Activated naive CD8-positive, alpha-beta T cell (primary cell): ENCODE measurements at regions not wholly inside any gene's neighbourhood (a gene's known extent, or its start where the extent isn't known, plus 50 kb on each side); places are given as distances from the start of the nearest gene placed in this dataset.

ENCODE experiments used
- H3K27ac Mint-ChIP-seq: one replicate; pipeline ENCODE4 v1.8.0; 2021; ENCODE audit warnings: mixed read lengths
- H3K27me3 Mint-ChIP-seq: one replicate; pipeline ENCODE4 v1.8.0; 2021; ENCODE audit warnings: mixed read lengths
- H3K36me3 Mint-ChIP-seq: one replicate; pipeline ENCODE4 v1.8.0; 2021; ENCODE audit warnings: mixed read lengths
- H3K4me1 Mint-ChIP-seq: one replicate; pipeline ENCODE4 v1.8.0; 2021; ENCODE audit warnings: low read depth, mixed read lengths
- H3K4me3 Mint-ChIP-seq: one replicate; pipeline ENCODE4 v1.8.0; 2021; ENCODE audit warnings: mild to moderate bottlenecking, mixed read lengths
- H3K9me3 Mint-ChIP-seq: one replicate; pipeline ENCODE4 v1.8.0; 2021; ENCODE audit warnings: low read depth, mixed read lengths

GRCh38 chr15:60191821-60192220, 187.7 kb downstream of the FOXB1 start:
- peaks cover 13% of the 10 kb centered on the region for H3K27me3 Mint-ChIP-seq
- no peak overlapping the region for H3K4me3 Mint-ChIP-seq
- H3K36me3 Mint-ChIP-seq = no peaks in the 10 kb centered on the region
- no peak overlapping the region for H3K27ac Mint-ChIP-seq
- no peaks in the 10 kb centered on the region for H3K4me1 Mint-ChIP-seq
- H3K9me3 Mint-ChIP-seq = no peaks in the 10 kb centered on the region

GRCh38 chr15:60195611-60196010, 191.5 kb downstream of the FOXB1 start:
- no peaks in the 10 kb centered on the region for H3K9me3 Mint-ChIP-seq
- H3K4me3 Mint-ChIP-seq = no peak overlapping the region
- no peak overlapping the region for H3K27ac Mint-ChIP-seq
- no peaks in the 10 kb centered on the region for H3K36me3 Mint-ChIP-seq
- H3K27me3 Mint-ChIP-seq = peaks cover 25% of the 10 kb centered on the region
- no peaks in the 10 kb centered on the region for H3K4me1 Mint-ChIP-seq

- H3K27me3 Mint-ChIP-seq = peaks cover 27% of the 10 kb centered on the region
- no peaks in the 10 kb centered on the region for H3K4me1 Mint-ChIP-seq
- no peak overlapping the region for H3K27ac Mint-ChIP-seq
- H3K36me3 Mint-ChIP-seq = no peaks in the 10 kb centered on the region
- H3K4me3 Mint-ChIP-seq = no peak overlapping the region
- no peaks in the 10 kb centered on the region for H3K9me3 Mint-ChIP-seq
Measured at GRCh38 chr15:60204131-60204885, 193.5 kb downstream of the ANXA2 start.

GRCh38 chr15:60208709-60209108, 189.1 kb downstream of the ANXA2 start:
- H3K36me3 Mint-ChIP-seq = peaks cover 4% of the 10 kb centered on the region
- peaks cover 21% of the 10 kb centered on the region for H3K27me3 Mint-ChIP-seq
- no peaks in the 10 kb centered on the region for H3K9me3 Mint-ChIP-seq
- H3K4me3 Mint-ChIP-seq = no peak overlapping the region
- H3K27ac Mint-ChIP-seq = no peak overlapping the region
- no peaks in the 10 kb centered on the region for H3K4me1 Mint-ChIP-seq

- Mint-ChIP-seq H3K36me3 (peaks cover 4% of the 10 kb centered on the region), H3K27me3 (peaks cover 22% of the 10 kb centered on the region), H3K9me3 (no peaks in the 10 kb centered on the region), H3K4me1 (no peaks in the 10 kb centered on the region), H3K27ac (no peak overlapping the region), H3K4me3 (no peak overlapping the region)
Measured at GRCh38 chr15:60212536-60212935, 185.2 kb downstream of the ANXA2 start.

- no peak overlapping the region for H3K4me3 Mint-ChIP-seq
- H3K9me3 Mint-ChIP-seq = no peaks in the 10 kb centered on the region
- no peak overlapping the region for H3K27ac Mint-ChIP-seq
- H3K4me1 Mint-ChIP-seq = no peaks in the 10 kb centered on the region
- H3K36me3 Mint-ChIP-seq = peaks cover 4% of the 10 kb centered on the region
- H3K27me3 Mint-ChIP-seq = peaks cover 21% of the 10 kb centered on the region
Measured at GRCh38 chr15:60213377-60214000, 184.3 kb downstream of the ANXA2 start.

GRCh38 chr15:60214201-60214600, 183.6 kb downstream of the ANXA2 start:
- H3K27me3 Mint-ChIP-seq = peaks cover 21% of the 10 kb centered on the region
- no peak overlapping the region for H3K27ac Mint-ChIP-seq
- H3K4me3 Mint-ChIP-seq = no peak overlapping the region
- peaks cover 4% of the 10 kb centered on the region for H3K36me3 Mint-ChIP-seq
- H3K4me1 Mint-ChIP-seq = no peaks in the 10 kb centered on the region
- no peaks in the 10 kb centered on the region for H3K9me3 Mint-ChIP-seq

- Mint-ChIP-seq H3K9me3 (no peaks in the 10 kb centered on the region), H3K27ac (no peak overlapping the region), H3K4me1 (no peaks in the 10 kb centered on the region), H3K4me3 (no peak overlapping the region), H3K27me3 (peaks cover 24% of the 10 kb centered on the region), H3K36me3 (peaks cover 4% of the 10 kb centered on the region)
Measured at GRCh38 chr15:60215225-60215963, 182.4 kb downstream of the ANXA2 start.

GRCh38 chr15:60217161-60217560, 180.6 kb downstream of the ANXA2 start:
- H3K9me3 Mint-ChIP-seq = no peaks in the 10 kb centered on the region
- no peak overlapping the region for H3K4me3 Mint-ChIP-seq
- peaks cover 4% of the 10 kb centered on the region for H3K36me3 Mint-ChIP-seq
- H3K27me3 Mint-ChIP-seq = peaks cover 18% of the 10 kb centered on the region
- H3K4me1 Mint-ChIP-seq = no peaks in the 10 kb centered on the region
- H3K27ac Mint-ChIP-seq = no peak overlapping the region

GRCh38 chr15:60218256-60218655, 179.5 kb downstream of the ANXA2 start:
- Mint-ChIP-seq H3K9me3 (no peaks in the 10 kb centered on the region), H3K27ac (no peak overlapping the region), H3K4me3 (no peak overlapping the region), H3K36me3 (no peaks in the 10 kb centered on the region), H3K27me3 (peaks cover 12% of the 10 kb centered on the region), H3K4me1 (no peaks in the 10 kb centered on the region)

GRCh38 chr15:60219866-60220265, 177.9 kb downstream of the ANXA2 start:
- Mint-ChIP-seq H3K4me1 (no peaks in the 10 kb centered on the region), H3K4me3 (no peak overlapping the region), H3K36me3 (no peaks in the 10 kb centered on the region), H3K9me3 (no peaks in the 10 kb centered on the region), H3K27me3 (peaks cover 7% of the 10 kb centered on the region), H3K27ac (no peak overlapping the region)

GRCh38 chr15:60221356-60221755, 176.4 kb downstream of the ANXA2 start:
- Mint-ChIP-seq H3K36me3 (no peaks in the 10 kb centered on the region), H3K9me3 (no peaks in the 10 kb centered on the region), H3K27me3 (peaks cover 3% of the 10 kb centered on the region), H3K4me3 (no peak overlapping the region), H3K27ac (no peak overlapping the region), H3K4me1 (no peaks in the 10 kb centered on the region)

GRCh38 chr15:60222404-60222803, 175.4 kb downstream of the ANXA2 start:
- H3K9me3 Mint-ChIP-seq = no peaks in the 10 kb centered on the region
- H3K4me3 Mint-ChIP-seq = no peak overlapping the region
- no peak overlapping the region for H3K27ac Mint-ChIP-seq
- peaks cover 4% of the 10 kb centered on the region for H3K27me3 Mint-ChIP-seq
- no peaks in the 10 kb centered on the region for H3K36me3 Mint-ChIP-seq
- no peaks in the 10 kb centered on the region for H3K4me1 Mint-ChIP-seq

GRCh38 chr15:60223176-60223575, 174.6 kb downstream of the ANXA2 start:
- no peaks in the 10 kb centered on the region for H3K4me1 Mint-ChIP-seq
- no peaks in the 10 kb centered on the region for H3K9me3 Mint-ChIP-seq
- H3K36me3 Mint-ChIP-seq = no peaks in the 10 kb centered on the region
- no peak overlapping the region for H3K27ac Mint-ChIP-seq
- H3K27me3 Mint-ChIP-seq = peaks cover 4% of the 10 kb centered on the region
- H3K4me3 Mint-ChIP-seq = no peak overlapping the region

GRCh38 chr15:60226924-60227323, 170.9 kb downstream of the ANXA2 start:
- H3K9me3 Mint-ChIP-seq = no peaks in the 10 kb centered on the region
- H3K36me3 Mint-ChIP-seq = no peaks in the 10 kb centered on the region
- peaks cover 1% of the 10 kb centered on the region for H3K27me3 Mint-ChIP-seq
- H3K4me3 Mint-ChIP-seq = no peak overlapping the region
- H3K4me1 Mint-ChIP-seq = peaks cover 7% of the 10 kb centered on the region
- no peak overlapping the region for H3K27ac Mint-ChIP-seq
